ENCODE measurements at regions not wholly inside any gene's neighbourhood (a gene's known extent, or its start where the extent isn't known, plus 50 kb on each side); places are given as distances from the start of the nearest gene placed in this dataset.

DNA sequence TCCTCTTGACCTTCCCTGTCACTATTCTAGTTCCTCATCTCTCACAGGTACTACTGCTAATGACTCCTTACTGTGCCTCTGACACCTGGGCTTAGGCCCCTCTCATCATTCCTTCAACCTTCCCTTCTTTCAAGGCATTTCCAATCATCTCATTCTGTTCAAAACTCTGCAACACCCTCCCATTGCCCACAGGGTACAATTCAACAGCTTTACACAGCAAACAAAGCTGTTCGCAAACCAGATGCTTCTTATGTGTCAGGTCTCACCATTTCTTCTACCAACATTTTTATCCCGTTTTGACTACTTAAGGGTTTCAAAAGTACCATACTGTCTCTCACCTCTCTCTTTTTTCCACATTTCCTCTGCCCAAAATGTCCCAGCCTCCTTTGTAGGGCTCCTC is 84.4 kb upstream of the ID4 start:
- DNase-seq (ENCODE audit: low read depth): no peak

DNA sequence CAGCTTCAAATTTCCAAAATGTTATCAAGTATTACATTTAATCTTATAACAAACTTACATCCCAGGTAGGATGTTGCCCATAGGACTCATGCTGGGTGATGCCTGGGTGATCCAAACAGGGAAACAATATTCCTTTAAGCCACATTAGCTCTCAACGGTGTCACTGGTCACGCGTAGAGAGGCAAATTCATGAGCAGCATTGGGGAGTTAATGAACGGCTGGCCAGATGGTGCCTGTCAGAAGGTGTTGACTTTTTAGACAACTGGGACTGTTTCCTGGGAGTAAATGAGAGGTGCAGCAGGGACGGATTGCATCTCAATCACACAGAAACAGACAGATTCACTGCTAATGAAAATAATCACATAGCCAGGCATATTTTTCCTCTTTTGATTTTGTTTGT is 83.3 kb upstream of the ID4 start:
- no peak for DNase-seq (ENCODE audit: low read depth)

DNA sequence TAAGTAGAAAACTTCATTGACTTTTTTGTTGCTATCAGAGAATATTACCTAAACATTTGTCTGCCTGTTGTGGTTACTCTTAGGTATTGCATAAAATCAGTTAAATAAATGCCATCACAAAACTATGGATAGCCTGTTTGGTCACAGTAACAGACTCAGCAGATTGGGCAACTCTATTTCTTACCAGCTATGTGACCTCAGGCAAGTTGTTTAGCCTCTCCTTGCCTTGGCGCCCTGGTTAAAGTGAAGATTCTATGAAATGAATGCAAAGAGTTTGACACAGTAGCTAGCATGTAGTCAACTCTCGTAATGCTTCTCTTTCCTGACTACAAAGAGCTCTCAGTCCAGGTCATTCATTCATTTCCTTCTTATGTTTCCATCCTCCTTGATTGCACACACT is 82.5 kb upstream of the ID4 start:
- DNase-seq (ENCODE audit: low read depth): no peak

DNA sequence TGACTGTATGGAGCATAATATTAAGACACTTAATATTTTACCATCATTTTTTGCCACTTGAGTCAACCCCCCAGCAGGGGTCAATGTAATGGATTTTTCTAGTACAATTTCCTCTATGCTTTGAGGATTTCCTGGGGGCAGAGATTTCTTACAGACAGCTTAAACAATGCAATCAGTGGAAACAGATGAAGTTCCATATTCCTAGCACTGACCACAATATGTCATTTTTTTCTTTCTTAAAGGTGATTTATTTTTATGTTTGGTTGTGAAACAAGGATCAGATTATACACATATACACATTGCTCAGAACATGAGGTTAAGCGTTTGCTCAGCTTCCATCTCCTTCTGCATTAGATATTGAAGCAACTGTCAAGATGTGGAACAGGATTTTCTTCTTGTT is 82.0 kb upstream of the ID4 start:
- DNase-seq (ENCODE audit: low read depth): no peak

DNA sequence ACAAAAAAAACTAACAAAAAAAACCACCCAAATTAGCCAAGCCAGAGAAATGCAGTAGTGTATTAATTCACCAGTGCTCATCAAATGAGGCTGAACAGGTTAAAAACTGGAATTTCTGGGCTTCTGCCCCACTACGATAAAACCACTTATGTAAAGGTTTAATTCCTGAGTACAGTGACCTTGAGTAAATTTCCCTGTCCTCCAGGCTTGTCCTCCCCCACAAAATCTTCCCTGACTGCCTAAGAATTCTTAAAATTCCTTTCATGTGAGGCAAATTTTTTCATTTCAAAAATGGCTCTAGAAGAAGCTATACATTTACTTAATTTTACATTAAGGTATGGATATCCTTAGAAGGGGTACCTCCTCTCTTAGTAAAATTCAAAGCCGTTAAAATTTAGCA is 80.1 kb upstream of the ID4 start:
- DNase-seq (ENCODE audit: low read depth): no peak

DNA sequence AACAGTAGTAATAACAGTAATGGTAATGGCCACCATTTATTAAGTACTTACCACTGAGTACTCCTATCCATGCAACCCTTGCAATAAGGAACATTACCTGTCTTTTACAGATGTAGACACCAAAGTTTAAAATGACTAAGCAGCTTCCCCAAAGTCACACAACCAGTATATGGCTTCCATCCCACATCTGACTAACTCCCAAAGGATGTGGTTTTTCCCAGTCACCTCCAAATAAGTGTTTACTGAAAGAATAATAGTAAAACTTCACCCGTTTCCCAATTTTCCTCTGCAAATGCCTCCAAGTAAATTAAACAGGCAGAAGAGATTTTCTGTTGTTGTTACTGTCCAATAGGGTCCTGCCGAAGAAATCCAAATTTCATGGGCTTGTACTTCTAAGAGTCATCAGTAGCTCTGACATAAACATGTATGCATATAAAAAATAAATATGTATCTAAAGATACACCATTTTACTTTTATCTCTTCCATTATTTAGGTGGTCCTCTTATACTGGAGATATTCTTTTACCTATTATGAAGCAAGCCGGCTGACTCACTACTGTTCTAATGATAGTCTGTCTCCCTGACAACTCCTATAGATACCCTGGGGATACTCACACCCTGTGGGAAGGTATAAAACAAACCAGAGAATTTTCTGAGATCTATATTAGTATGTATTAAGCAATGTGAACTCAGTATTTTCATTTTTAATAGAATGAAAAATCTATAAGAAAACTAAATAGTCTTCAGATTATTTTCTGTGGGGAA is 77.9 kb upstream of the ID4 start:
- DNase-seq (ENCODE audit: low read depth): no peak

DNA sequence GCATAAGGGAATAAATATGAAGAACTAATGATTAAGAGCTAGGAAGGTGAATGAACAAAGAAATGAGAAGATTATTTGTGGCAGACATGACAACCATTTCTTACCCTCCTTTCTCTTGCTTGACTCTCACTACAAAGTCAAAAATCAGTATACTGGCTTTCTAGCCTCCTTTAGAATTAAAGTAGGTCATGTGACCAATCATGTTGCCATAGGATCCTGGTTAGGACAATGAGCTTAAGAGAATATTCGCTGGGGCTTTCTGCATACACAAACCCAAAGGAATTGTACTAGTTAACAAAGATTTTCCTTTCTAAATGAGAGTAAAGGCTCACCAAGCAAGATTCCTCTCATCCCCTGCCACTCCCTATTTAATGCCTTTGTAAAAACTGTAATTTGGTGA is 76.0 kb upstream of the ID4 start:
- DNase-seq (ENCODE audit: low read depth): no peak

DNA sequence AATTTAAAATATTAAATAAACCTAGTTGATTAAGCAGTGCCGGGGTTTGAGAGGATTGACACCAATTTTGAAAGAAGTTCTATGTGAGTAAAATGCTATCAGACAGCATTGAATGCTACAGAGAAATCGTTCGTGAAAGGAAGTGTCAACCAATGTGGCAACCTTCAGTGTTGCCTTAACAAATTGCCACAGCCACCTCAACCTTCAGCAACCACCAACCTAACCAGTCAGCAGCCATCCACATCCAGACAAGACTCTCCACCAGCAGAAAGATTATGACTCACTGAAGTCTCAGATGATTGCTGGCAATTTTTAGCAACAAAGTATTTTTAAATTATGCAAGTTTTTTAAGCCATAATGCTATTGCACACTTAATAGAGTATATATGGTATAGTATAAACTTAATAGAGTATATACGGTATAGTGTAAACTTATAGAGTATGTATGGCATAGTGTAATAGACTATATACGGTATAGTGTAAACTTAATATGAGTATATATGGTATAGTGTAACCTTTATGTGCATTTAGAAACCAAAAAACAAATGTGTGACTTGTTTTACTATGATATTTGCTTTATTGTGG is 65.3 kb upstream of the ID4 start:
- no peak for DNase-seq (ENCODE audit: low read depth)

DNA sequence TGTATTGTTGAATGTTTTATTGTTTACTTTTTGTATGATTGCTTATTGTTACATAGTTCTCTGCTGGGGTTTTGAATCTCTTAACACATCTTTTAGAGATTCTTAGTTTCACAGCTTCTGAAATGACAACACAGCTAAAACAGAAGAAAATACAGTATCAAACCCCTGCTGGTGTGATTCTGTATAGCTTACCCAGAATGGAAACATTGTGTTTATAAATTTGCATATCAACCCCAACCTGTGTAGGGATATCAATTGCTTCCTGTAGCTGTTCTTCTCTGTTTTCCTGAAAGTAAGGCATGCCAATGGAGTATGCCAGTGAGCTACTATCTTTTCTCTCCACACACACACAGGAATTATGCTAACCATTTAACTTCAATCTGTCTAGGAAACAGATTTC is 64.3 kb upstream of the ID4 start:
- DNase-seq (ENCODE audit: low read depth): no peak

DNA sequence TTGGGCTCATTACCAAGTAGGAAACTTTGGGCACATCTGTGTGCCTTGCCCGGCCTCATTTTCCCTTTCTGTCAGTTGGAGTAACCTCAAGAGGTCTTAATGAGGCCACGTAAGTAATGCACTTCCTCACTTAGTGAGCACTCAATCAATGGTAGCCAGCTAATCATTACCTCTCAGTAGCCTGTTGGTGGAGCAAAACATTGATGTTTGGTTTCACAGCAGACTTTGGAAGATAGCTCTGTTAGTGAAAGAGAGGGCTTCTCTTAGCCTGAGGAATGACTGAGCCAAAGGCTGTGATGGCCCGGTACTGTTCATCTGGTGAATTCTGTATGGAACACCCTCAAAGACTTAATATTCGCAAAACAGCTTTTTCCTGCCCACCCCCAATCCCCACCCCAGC is 55.9 kb upstream of the ID4 start:
- no peak for DNase-seq (ENCODE audit: low read depth)

DNA sequence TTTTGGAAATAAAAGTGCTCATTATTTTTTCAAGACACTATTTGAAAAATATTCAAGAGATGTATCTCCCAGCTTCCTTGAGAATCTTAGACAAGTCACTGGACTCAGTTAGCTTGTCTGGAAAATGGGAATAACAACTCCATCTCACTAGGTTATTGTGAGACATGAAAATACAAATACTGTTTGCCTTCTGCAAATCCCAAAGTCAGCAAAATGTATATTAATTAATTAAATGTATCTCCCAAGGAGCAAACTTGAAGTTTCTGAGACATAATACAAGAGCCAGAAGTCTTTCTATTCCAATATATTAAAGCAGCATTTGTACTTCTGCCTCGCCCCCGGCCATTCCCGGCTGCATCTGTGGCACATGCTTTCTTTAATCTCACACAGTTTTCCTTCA is 54.6 kb upstream of the ID4 start:
- no peak for DNase-seq (ENCODE audit: low read depth)
